Fibroblast of skin of back (primary cell): ENCODE measurements at regions not wholly inside any gene's neighbourhood (a gene's known extent, or its start where the extent isn't known, plus 50 kb on each side); places are given as distances from the start of the nearest gene placed in this dataset.

Experiments used
- DNase-seq: peaks from one replicate; pipeline ENCODE4 v3.0.0-alpha.2; 2013

DNA sequence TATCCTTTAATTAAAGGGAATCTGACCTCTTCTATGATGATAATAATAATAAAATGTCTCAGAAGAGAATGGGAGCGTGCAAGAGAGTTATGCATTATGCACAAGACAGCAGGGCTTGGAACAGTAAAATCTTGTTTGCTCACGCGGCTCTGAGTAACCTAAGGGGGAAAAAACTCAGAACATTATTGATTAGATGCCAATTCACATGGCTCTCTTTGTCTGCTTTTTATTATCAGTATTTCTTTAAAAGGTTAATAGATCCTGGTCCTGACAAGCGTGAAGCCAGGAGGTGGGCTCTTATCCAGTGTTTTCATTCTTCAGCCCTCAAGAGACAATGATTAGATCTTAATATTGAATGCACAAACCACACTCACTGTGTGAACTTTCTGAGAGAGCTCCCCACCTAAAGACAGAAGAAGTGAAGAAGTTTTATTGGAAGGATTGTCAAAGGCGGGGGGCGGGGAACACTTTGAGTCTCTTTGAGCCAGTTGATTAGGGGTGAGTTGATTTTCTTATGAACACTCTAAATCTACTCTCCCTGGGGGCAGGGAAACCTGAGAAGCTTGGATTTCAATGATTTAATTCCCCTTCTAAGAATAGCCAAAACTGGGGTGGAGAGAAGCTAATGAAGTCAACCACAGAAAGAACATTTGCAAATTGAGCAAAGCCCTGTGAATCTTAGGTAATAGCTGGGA lies 127.5 kb upstream of the CTAGE1 start:
- DNase-seq: no peak

DNA sequence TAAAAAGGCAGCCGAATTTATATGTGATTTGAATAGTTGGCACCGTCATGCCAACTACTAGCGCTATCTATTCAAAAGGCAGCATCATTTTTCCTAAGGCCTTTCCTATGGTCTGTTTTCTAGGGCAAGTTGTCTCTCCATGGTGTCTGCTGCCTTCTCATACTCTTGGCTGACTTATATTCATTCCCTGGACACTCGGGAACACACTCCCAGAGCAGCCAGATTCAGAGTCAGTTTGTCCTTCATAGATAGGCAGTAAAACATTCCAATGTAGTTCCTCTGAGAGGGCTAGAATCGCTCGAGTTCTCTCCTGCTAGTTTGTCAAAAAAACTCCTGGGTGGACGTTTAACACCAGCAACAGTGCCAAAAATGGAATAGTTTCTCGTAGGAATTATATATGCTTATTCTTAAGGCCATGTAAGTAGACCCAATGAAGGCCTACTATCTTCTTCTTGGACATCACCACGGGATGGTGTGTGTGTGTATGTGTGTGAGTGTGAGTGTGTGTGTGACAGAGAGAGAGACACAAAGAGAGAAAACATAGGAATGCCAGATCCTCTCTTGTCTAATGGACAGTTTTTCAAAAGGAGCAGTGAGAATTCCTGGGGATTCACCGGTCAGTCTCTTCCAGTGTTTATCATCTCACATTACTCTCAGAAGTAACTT lies 129.3 kb upstream of the CTAGE1 start:
- no peak for DNase-seq

DNA sequence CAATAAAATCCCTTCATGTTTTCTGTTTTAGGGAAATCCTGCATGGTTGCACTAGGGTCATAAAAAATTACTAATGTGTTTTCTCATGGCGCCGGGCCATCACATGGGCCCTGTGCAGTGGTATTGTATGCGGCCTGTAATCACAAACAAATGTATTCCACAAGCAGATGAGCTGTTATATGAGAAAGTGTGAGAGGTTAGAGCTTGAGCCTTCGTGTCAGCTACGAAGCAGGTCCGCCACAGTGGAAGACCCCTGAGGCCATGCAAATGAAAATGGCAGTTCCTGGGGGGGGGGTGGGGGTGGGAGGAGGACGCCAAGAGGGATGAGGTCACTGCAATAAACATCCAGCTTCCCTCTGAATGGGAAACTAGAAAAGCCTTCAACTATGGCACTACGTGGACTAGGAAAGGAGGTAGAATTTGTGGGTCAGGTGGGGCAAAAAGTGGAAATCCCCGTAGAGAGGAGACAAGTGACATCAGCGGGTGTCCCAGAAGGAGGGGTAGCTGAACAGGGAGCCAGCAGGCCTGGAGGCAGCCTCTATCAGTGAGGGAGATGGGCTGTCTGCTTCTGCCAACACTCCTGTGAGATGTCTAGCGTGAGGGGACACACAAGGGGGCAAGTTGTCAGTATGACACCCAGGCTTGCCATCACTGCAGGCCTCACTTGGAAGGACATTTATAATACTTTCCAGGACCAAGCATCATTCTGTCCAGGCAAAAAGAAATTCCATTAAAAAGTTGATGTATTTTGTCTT lies 130.3 kb upstream of the CTAGE1 start:
- no peak for DNase-seq

DNA sequence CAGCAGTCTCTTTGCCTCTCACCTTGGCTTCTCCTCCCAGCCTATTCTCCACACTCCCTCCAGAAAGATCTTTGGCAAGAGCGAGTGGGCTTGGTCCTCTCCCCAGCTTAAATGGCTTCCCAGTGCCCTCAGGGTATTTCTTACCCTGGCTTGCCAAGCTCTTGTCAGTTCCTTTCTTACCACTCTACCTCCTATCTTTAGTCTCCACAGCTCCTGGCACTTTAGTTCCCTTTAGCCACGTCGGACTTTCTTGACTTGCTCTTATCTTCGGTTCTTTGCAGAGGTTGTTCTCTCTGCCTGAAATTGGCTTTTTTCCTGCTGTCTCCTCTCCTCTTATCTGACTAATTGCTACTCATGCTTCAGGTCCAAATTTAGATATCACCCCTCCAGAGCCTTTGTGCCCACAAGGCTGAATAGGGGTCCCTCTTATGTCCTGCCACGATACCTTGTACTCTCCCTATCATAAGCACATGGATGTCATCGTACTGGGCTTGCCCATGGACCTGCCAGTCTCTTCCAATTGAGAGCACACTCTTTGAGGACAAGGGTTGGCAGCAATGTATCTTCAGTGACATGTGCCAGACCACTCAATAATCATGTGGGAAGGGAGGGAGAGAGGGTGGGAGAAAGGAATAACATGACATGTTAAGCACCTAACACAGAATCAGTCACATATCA lies 131.7 kb upstream of the CTAGE1 start:
- DNase-seq: no peak

DNA sequence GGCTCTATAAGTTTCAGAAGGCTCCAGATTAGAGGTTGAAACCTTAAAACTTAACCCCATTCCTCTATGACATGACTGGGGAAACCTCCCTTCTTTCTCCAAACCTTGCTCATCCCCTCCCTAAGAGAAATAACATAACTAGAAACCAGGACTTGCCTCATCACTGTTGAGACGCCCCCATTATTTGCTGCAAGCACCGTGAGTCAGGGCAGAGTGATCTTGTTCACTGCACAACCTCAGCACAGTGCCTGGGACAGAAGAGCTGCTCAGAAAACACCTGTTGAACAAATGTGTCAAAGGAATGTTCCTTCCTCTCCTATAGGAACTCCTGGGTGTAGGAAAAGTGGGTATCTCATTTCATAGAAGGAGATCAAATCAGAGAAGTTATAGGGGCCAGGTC lies 132.7 kb upstream of the CTAGE1 start:
- DNase-seq: no peak

DNA sequence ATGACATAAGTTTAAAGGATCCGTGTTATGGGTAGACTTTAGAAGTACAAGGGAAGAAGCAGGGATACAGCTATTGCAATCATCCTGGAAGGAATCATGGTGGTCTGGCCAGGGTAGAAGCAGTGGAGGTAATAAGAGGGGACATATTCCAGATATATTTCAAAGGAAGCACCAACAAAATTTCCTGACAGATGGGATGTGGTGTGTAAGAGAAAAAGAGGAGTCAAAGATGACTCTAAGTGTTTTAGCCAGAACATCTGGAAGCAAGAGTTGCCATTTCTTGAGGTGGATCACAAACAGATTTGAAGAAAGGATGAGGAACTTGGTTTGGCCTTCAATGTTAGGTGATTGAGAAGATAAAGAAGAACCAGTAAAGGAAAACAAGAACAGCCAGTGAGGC lies 133.1 kb upstream of the CTAGE1 start:
- no peak for DNase-seq

DNA sequence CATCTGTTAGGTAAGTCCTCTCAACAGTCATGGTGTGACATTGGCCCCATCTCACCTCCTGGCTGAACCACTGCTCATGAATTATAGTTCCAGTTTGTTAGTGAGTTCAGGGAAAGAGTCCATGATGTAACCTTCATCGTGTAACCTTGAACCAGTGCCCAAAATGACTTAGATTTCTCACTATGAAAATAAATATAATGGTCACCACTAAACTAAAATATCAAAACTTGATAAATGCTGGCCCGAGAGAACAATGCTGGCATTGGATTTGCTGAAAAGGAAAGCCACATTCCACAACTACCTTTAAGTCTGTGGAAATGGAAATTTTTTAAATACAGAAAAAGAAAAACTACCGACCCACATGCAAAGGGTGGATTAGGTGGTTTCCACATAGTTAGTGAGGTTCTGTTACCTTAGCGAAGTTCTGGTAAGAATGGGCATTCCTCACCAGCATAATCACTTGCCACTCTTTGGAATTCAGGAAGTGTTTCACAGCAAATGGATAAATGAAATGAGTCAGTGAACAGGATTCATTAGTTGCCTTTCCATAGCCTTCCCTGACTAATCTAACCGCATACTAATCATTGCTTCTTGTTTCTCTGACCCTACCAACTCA lies 133.9 kb upstream of the CTAGE1 start:
- peak; percentile 92 for DNase-seq

DNA sequence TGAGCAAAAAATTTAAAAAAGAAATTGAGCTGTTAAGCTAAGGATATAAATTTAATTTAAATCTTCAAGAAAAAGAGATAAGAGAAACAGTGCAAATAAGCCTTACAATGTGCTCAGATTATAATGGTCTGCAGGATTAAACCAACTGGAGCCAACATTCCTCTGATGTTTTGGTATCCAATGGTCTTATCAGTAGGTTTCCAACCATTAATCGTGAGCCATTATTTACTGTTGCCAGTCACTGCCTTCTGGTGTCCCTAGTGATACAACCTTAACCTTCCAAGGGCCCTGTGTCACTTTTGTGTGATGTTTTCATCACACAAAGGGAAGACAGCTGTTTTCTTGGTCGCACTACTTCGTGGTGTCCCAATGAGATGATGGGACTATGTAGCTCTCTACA lies 134.5 kb upstream of the CTAGE1 start:
- peak; percentile 45 for DNase-seq

DNA sequence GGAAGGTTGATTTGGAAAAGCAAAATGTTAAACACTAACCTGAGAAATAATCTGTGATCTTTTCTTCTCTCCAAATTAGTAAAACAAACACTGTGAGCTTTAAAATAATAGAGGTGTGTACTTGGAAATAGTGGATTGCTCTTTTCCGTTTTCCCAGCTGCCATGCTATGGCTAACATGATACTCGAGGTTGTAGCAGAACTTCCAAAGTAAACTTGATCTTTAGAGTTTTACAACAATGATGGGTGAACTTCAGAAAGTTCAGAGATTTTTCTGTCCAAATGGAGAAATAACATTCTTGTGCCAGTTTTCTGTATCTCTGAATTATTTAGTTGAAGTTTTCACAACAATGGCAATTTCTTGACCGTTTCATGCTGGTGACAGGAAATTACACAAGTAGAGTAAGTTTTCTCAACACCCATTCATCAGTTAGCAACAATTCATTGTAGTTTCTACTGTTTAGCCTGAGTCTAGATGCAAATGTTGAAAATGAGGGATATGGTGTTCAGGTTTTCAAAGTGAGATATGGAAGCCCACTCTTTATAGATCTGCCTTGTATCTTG lies 135.3 kb upstream of the CTAGE1 start:
- DNase-seq: no peak

DNA sequence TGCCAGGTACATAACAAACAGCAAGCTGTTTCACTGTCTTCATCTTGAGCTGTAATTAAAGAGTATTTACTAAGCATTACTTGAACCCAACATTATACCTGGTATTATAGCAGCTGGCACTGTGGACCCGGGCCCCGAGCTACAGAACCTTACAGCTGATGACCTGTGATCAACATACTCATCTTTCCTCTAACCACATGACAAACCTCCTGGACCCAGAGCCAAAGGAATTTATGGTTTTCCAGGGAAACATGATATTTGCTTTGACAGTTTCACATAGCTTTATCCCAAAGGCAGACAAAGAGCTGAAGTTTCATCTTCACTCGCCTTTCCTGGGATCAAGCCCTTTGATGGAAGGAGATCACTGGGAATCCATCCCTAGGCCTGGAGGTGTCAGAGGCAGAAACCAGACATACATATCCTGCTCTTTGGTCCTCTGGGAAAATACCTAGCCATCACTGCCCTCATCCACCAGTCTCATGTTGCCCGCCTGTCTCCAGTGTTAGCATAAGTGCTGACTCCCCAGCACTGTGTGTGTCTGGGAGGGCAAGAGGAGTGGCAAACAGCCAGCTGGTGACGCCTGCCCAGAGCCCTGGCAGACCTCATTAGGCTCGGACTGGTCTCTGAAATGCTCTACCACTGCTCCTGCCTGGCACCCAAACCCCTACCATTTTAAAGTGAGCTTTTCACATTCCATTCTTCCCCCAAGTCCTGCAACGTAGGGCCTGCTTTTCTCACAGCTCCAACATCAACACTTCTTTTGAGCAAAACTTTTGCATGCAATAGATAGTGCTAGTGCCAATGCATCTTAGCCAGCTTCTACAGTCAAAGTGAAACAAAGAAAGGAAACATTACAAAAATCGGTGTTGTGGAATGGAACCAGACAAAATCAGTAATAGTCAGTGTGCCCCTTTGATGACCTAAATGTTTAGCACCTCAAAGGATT lies 138.8 kb upstream of the CTAGE1 start:
- DNase-seq: no peak

DNA sequence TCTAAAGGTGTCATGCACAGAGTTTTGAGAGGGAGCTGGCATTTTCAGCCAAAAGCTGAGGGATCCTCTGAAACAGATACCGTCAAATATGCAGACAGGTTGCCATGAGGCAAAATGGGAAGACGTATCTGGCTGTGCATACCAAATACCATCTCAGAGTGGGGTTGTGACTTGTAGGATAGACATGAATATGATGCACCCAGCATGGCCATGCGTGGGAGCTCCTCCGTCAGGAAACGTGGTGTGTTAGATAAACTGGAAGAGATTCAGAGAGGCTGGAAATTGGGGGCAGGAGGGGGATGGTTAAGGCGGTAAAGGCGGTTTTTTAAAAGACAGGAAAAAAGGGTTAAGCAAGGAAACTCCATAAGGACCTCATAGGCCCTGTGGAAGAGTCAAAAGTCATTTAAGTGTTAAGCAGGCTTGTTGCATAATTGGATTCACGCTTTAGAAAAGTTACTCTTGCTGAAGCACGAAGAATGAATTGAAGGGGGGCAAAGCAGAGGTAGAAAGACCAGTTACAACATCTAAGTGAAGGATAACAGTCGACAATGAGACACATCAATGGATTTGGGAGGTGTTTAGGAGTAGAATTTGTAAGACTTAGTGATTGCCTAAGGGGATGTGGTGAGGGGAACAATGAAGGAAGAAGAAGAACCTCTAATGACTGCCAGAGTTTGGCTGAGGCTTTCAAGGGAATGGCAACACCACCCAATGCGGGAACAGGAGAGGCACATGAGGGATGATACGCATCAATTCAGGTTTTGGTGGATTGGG lies 139.6 kb upstream of the CTAGE1 start:
- DNase-seq: no peak

DNA sequence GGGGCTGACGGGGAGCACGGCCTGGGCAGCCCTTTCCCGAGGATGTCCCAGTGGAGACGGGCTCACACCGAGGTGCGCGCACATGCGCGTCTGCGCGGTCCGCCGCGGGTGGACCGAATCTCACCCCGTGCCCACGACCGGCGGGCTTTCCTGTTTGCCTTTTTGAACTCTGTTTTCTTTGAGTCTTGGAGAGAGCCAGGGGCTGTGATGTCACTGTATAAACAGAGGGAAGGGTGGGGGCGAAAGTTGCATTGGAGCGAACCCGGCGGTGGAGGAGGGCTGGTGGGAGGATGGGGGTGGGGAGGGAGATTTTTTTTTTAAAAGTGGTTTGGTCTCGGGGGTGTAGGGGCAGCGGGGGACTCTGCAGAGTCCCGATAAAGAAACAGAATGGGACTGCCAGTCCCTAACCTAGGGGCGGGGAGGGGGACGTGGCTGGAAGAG lies 141.2 kb upstream of the CTAGE1 start:
- peak; percentile 89 for DNase-seq

DNA sequence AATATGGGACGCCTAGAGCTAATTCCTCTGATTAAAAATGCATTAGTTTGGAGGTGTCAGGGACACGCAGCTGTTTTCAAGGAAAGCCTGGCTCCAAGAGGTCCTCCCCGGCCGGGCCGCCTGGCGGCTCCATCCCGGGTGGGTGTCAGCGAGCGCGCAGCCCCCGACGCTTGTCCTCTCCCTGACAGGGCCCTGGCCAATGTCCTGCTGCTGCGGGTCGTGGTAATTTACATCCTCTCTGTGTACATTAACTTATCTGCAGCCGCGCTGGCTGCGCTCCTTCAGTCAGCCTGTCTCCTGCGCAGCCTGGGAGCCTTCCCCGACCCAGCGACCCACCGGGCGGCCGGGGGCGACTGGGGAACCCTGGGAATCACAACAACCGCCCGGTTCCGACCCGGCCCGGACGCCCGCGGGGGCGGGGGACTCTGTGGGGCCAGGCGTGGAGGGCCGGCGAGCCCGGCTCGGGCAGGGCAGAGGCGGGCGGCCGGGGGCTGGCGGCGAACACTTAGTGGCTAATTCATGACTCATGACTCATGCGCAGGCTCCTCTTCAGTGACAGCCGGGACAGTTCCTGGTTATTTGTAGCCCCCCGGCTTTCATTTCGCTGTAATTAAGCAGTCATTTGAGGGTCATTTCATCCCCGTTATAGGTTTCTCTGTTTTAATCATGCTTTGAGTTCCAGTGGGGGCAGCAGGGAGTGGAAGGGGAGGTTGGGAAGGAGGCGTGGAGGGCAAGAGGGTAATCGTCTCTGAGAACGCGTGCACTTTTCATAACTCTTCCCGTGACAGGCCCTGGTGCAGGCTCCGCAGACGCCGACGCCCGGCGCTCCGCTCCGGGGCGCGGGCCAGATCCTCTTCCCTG lies 141.9 kb upstream of the CTAGE1 start:
- DNase-seq: peak; percentile 80

DNA sequence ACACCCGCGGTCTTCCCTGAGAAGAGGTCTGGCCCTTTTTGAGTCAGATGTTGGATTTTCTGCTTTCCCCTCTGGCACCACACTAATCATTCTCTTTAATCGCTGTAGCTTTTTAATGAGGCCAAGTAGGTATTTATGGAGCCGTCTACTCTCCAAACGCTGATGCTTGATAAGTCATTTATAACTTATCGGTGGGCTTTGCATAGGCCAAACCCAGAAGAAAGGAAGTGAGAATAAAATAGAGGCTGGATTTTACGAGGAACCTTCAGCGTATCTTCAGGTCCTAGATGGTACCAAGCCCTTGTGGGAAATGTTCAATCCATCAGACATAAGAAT lies 142.5 kb upstream of the CTAGE1 start:
- no peak for DNase-seq

DNA sequence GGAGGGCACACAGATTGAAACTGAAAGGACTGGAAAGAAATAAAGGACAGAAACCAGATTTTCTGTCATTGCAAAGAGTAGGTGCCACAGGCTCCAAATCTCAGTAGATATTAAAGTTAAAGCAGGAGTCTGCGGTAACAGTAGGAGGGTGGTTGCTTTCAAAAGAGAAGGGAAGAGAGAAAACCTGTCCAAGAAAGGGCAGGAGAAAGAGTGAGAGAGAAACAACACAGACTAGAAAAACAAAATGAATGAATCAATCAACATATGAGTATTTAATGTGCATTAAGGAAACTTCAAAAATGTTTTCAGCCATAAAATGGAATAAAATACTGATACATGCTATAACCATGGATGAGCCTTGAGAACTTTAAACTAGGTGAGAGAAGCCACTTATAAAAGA lies 143.1 kb upstream of the CTAGE1 start:
- no peak for DNase-seq

DNA sequence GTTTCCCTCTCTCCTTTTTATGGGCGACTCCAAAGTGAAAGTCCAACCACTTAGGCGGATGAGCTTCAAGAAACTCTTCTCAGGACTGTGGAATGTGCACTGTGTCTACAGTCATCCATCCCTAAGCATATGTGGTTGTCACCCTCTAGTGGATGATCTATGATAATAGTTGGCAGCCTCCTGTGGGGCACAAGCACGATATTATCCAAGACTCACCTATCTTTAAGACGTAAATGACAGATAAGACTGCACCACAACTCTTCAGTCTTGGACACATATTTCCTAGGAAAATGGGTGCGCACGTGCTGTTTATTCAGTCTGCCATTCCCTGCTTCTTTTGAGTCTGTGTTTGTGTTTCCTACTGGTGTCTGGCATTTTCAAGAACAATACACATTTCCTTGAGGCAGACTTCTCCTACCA lies 145.5 kb upstream of the CTAGE1 start:
- DNase-seq: peak; percentile 90

DNA sequence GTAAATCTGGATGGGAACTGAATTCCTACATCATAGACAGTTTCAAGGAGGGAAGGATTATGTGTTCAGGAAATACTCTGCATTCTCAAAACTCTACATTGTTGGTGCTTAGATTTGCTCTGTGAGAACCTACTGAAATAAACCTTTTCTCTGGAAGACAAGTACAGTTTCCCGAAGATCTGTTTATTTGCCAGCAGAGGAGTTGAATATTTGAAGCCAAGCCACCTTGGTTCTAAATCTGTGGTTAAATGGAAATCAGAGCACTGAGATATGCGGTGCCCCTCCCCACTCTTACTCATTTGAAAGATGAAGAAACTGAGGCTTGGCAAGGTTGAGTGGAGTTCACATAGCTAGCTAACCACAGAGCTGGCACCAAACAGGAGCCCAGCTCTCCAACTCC lies 146.3 kb upstream of the CTAGE1 start:
- peak; percentile 64 for DNase-seq

DNA sequence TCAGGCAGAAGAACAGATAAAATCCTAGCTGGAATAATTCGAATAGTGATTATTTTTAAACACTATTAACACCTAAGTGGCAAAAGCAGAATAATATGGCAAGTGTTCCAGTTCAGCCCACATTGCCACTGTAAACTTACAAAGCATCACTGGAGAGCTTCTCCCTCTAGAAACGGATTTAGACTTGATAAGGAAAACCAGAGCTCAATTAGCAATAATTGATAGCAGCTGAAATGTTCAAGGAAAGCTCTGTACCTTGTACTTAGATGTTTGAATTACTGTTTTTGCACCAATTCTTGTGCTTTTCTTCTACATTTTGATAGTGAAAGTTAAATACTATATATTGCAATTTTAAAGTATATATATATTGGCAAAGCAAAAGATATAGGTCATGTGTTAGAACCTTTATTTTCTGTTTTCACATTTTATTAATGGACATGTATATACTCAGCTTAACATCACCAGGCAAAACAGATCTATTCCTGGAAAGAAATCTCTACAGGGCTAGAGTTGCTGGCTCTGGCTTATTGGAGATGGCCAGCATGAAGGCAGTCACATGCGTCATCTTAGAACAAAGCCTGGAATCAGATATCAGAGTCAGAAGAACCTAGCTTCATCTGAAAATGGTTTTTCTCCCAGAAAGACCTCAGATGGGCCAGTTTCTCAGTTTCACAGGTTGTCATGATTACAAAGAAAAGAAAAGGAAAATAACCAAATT lies 149.1 kb upstream of the CTAGE1 start:
- DNase-seq: no peak

DNA sequence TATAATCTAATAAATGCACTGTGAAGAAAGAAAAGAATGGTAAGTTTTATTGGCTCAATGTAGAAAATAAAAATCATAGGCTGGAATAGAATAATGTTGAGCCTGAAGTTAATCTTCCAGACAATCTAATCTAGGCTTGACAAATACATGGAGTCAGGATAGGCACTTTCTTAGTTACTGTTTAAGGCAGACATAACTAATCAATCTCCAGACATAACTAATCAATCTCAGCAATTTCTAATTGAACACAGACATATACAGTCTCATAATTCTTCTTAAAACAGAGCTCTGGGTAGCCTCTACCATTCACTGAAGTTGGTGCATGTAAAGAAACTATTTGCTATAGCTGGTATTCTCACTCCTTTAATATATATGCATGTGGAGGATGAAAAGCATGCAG lies 150.1 kb upstream of the CTAGE1 start:
- no peak for DNase-seq
